ENCODE measurements at regions not wholly inside any gene's neighbourhood (a gene's known extent, or its start where the extent isn't known, plus 50 kb on each side); places are given as distances from the start of the nearest gene placed in this dataset.

DNA sequence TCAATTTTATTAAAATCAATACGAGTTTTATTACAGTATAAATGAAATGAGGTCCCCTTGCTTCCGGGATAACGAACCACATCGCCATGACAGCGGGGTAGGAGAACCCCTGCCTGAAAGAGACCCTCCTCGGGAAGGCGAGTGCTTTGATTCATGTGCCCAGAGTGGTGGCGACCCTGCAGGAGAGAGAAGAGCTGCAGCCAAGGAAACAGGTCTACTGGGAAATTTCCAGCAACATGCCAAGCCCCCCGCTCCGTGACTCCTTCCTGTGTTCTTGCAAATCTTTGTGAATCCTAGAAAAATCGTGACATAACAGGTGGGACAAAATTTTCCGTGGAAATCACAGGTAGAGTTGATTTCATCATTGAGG lies 162.5 kb downstream of the WSCD1 start:
- no peak for TF ChIP-seq POLR2A (IDR thresholded peaks at IDR 0.05)
- no peak for TF ChIP-seq POLR2AphosphoS5 (IDR thresholded peaks at IDR 0.05; ENCODE audit: insufficient read depth in 1 of 2, low read depth in 1 of 2)

All from vagina (tissue), 2 donors.